Parathyroid adenoma (tissue), 2 donors: ENCODE measurements at regions not wholly inside any gene's neighbourhood (a gene's known extent, or its start where the extent isn't known, plus 50 kb on each side); places are given as distances from the start of the nearest gene placed in this dataset.

Source experiments
- H2AFZ ChIP-seq: fragments of 300-600 bp; sonication (generic); one replicate; pipeline ENCODE4 v1.7.0; 2017; ENCODE audit warnings: antibody characterized with exemption, mild to moderate bottlenecking
- H3K27ac ChIP-seq: fragments of 300-600 bp; sonication (generic); one replicate; pipeline ENCODE4 v1.7.0; 2017
- H3K27me3 ChIP-seq: fragments of 300-600 bp; sonication (generic); one replicate; pipeline ENCODE4 v1.7.0; 2017; ENCODE audit warnings: low read length; ENCODE audit not compliant: control insufficient read depth, insufficient read depth
- H3K36me3 ChIP-seq: fragments of 300-600 bp; sonication (generic); one replicate; pipeline ENCODE4 v1.7.0; 2017; ENCODE audit warnings: low read length; ENCODE audit not compliant: control insufficient read depth, insufficient read depth
- H3K4me1 ChIP-seq: fragments of 300-600 bp; sonication (generic); one replicate; pipeline ENCODE4 v1.7.0; 2017; ENCODE audit warnings: control low read depth
- H3K4me2 ChIP-seq: fragments of 300-600 bp; sonication (generic); one replicate; pipeline ENCODE4 v1.7.0; 2017; ENCODE audit warnings: low read length
- H3K4me3 ChIP-seq: fragments of 300-600 bp; sonication (generic); one replicate; pipeline ENCODE4 v1.7.0; 2017; ENCODE audit warnings: low read depth, low read length
- H3K79me2 ChIP-seq: fragments of 300-600 bp; sonication (generic); one replicate; pipeline ENCODE4 v1.7.0; 2017; ENCODE audit warnings: control low read depth
- H3K9ac ChIP-seq: fragments of 300-600 bp; sonication (generic); one replicate; pipeline ENCODE4 v1.7.0; 2017; ENCODE audit warnings: mild to moderate bottlenecking
- H3K9me3 ChIP-seq: fragments of 300-600 bp; sonication (generic); one replicate; pipeline ENCODE4 v1.7.0; 2017; ENCODE audit warnings: low read length; ENCODE audit not compliant: control insufficient read depth
- TF ChIP-seq, protein P1 (sequence below): fragments of 300-600 bp; sonication (generic); IDR thresholded peaks from one replicate; pipeline ENCODE4 v1.7.0; 2017; ENCODE audit warnings: antibody characterized with exemption, mild to moderate bottlenecking
- donor health status: primary hyperparathyroidism.

DNA sequence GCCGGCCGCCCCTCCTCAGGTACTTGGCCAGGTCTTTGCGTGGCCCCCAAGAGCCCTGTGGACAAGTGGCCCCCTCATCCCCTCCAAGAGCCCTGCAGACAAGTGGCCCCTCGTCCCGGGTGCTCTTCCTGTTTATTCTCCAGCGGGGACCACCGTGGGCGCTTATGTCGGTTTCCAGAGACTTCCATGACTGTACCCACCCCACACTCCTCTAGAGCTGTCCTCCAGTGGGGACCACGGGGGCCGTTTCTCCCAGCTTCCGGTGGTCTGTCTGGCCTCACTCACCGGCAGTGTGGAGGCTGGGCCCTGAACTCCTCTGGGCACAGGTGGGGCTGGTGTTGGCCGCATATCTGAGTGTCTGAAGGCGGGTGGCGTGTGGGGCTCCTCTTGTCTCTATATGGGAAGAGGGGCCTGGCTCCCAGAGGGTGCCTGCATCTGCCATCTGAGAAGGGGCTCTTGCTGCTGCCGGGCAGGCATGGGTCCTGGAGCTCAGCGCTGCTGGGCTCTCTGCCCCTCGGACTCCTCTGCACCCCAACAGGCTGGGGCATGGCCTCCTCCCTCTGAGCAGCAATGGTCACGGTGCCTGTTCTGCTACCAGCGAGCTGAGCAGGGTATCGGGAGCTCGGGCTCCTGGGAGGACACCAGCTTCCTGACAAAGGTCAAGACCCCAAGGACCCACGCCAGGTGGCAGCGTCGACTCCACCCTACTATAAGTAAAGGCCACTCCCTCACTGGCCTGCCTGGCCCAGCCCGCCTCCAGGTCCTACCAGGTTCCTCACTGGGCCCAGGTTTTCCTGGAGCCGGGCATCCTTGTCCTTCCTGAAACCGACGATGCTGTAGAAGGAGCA is 1264.3 kb downstream of the BRD1 start:
- no peak overlapping the region for H3K4me3 ChIP-seq
- H3K9ac ChIP-seq: no peak overlapping the region
- no peaks in the 10 kb centered on the region for H3K79me2 ChIP-seq
- TF ChIP-seq, protein P1, sequence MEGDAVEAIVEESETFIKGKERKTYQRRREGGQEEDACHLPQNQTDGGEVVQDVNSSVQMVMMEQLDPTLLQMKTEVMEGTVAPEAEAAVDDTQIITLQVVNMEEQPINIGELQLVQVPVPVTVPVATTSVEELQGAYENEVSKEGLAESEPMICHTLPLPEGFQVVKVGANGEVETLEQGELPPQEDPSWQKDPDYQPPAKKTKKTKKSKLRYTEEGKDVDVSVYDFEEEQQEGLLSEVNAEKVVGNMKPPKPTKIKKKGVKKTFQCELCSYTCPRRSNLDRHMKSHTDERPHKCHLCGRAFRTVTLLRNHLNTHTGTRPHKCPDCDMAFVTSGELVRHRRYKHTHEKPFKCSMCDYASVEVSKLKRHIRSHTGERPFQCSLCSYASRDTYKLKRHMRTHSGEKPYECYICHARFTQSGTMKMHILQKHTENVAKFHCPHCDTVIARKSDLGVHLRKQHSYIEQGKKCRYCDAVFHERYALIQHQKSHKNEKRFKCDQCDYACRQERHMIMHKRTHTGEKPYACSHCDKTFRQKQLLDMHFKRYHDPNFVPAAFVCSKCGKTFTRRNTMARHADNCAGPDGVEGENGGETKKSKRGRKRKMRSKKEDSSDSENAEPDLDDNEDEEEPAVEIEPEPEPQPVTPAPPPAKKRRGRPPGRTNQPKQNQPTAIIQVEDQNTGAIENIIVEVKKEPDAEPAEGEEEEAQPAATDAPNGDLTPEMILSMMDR: no peak
- H3K9me3 ChIP-seq: no peaks in the 10 kb centered on the region
- no peak overlapping the region for H2AFZ ChIP-seq
- no peaks in the 10 kb centered on the region for H3K36me3 ChIP-seq
- no peak overlapping the region for H3K27ac ChIP-seq
- no peak overlapping the region for H3K4me2 ChIP-seq
- H3K27me3 ChIP-seq: no peaks in the 10 kb centered on the region
- H3K4me1 ChIP-seq: no peaks in the 10 kb centered on the region

DNA sequence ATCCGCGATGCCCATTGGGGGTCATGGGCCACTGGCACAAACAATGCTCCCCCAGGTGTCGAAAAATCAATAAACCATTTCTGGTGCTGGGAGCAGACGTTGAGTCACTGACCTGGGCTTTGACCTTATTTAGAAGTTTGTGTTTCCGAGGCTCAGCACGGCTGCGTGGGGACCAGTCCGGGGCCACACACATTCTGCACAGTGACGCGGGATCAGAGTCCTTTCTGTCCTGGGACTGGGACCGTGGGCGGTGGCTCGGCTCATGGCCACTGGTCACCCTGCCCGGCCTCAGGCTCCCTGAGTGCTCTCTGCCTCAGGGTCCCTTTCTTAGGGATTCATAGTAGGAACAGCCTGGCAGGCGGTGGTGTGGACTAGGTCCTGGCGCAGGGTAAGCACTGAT is 1266.0 kb downstream of the BRD1 start:
- H3K27me3 ChIP-seq: no peaks in the 10 kb centered on the region
- H3K79me2 ChIP-seq: no peaks in the 10 kb centered on the region
- H3K4me3 ChIP-seq: no peak overlapping the region
- TF ChIP-seq, protein P1: no peak
- no peak overlapping the region for H2AFZ ChIP-seq
- no peak overlapping the region for H3K9ac ChIP-seq
- no peaks in the 10 kb centered on the region for H3K36me3 ChIP-seq
- no peak overlapping the region for H3K27ac ChIP-seq
- H3K4me1 ChIP-seq: no peaks in the 10 kb centered on the region
- no peak overlapping the region for H3K4me2 ChIP-seq
- no peaks in the 10 kb centered on the region for H3K9me3 ChIP-seq

DNA sequence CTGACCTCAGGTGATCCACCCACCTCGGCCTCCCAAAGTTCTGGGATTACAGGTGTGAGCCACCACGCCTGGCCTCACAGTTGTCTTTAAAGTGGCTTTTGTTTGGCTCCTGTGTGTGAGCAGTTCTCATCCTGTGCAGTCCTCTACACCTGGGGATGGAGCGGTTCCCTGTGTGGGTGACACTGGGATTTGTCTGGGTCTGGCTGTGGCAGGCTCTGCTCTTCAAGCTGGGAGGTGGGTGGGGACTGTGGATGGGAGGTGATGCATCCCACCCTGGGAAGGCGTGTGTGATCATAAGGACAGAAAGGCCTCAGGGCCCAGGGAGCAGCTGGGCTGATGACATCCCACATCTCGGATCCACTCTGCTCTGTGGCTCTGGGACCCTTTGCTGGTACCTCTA is 1266.8 kb downstream of the BRD1 start:
- Histone ChIP-seq H3K4me1 (no peaks in the 10 kb centered on the region), H3K9me3 (no peaks in the 10 kb centered on the region), H3K27ac (no peak overlapping the region), H3K36me3 (no peaks in the 10 kb centered on the region), H2AFZ (no peak overlapping the region), H3K79me2 (no peaks in the 10 kb centered on the region), H3K9ac (no peak overlapping the region), H3K27me3 (no peaks in the 10 kb centered on the region), H3K4me2 (no peak overlapping the region), H3K4me3 (no peak overlapping the region)
- TF ChIP-seq, protein P1: no peak

DNA sequence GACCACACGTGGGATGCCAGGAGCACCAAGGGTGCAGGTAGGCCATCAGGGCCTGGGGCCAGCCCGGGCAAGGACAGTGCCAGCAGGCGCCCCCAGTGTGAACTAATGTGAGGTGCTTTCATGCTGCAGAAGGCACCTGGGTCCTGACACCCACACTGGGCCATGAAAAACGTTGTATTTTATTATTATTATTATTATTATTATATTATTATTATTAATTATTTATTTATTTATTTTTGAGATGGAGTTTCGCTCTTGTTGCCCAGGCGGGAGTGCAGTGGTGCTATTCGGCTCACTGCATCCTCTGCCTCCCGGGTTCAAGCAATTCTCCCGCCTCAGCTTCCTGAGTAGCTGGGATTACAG is 1267.3 kb downstream of the BRD1 start:
- H3K4me3 ChIP-seq: no peak overlapping the region
- no peak overlapping the region for H3K9ac ChIP-seq
- no peaks in the 10 kb centered on the region for H3K36me3 ChIP-seq
- no peak overlapping the region for H2AFZ ChIP-seq
- no peaks in the 10 kb centered on the region for H3K4me1 ChIP-seq
- TF ChIP-seq, protein P1: no peak
- no peak overlapping the region for H3K27ac ChIP-seq
- H3K9me3 ChIP-seq: no peaks in the 10 kb centered on the region
- no peaks in the 10 kb centered on the region for H3K27me3 ChIP-seq
- no peak overlapping the region for H3K4me2 ChIP-seq
- H3K79me2 ChIP-seq: no peaks in the 10 kb centered on the region
